Stimulated activated CD8-positive, alpha-beta memory T cell treated with anti-CD3 and anti-CD28 coated beads, Interleukin-12 subunit alpha, Interleukin-12 subunit beta, amount 100 ng/mL, for 24 hours (primary cell): ENCODE measurements at regions not wholly inside any gene's neighbourhood (a gene's known extent, or its start where the extent isn't known, plus 50 kb on each side); places are given as distances from the start of the nearest gene placed in this dataset.

ENCODE experiments used
- DNase-seq: peaks from one replicate; pipeline ENCODE4 v3.0.0-alpha.2; 2020; ENCODE audit errors: extremely low read depth

DNA sequence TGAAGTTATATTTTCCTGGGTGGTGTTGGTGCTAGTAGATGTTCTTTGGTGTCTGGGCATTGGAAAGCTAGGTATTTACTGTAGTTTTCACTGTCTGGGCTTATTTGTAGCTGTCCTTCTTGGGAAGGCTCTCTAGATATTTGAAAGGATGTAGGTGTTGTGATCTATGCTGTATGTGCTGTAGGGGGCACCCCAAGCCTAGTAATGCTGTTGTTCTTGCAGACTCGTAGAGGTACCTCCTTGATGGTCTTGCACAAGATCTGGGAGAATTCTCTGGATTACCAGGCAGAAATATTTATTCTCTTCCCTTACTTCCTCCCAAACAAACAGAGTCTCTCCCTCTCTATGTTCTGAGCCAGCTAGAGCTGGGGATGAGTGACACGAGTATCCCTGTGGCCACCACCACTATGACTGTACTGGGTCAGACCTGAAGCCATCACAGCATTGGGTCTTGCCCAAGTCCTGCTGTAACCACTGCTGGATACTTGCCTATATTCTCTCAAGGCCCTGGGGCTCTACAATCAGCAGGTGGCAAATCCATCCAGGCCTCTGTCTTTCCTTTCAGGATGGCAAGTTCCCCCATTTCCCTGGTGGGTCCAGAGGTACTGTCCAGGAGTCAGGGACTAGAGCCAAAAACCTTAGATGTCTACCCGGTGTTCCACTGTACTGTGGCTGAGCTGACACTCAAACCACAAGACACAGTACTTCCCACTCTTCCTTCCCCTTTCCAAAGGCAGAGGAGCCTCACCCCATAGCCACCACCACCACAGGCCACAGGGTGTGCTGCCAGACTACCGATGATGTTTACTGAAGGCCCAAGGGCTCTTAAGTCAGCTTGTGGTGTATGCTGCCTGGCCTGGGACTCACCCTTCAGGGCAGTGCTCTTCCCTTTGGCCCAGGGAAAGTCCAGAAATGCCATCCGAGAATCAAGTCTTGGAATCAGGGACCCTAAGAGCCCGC, 195.2 kb upstream of the DPPA4 start:
- no peak for DNase-seq

- DNase-seq, result no peak
Measured at GRCh38 chr3:109545746-109546145, 208.4 kb upstream of the DPPA4 start.

- no peak for DNase-seq
Measured at GRCh38 chr3:109548192-109548938, 211.0 kb upstream of the DPPA4 start.

DNA sequence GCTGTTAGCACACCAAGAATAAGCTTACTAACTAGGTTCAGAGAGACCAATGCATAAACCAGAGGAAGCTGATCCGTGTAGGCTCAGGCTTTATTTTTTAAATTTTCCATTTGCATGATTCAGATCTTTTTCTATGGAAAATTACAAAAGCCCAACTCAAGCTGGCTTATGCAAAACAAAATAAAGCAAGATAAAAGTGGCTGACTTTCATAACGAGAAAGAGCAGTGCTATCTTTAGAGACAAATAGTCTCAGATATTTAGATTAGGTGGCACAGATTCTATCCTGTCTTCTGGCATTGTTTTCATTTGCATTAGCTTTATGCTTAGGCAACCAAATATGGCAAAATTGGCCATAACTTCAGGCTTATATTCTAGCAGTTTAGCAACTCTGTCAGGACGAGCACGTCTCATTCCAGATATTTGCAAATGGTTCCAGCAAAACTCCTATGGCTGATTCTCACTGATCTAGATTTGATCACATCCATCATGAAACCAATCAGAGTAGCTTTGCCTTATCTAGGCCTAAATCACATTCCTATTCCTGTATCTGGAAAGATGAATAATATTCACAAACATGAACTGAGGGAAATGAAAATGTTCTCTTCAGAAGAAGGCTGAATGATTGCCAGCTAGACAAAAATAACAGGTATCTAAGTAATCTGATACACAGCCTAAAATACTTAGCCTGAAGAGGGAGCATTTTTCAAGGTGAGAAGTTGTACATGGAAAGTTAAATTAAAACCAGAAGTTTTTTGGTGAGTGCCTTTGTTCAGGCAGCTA, 216.4 kb upstream of the DPPA4 start:
- DNase-seq, result no peak

- no peak for DNase-seq
Measured at GRCh38 chr3:109559389-109559788, 222.0 kb upstream of the DPPA4 start.

DNA sequence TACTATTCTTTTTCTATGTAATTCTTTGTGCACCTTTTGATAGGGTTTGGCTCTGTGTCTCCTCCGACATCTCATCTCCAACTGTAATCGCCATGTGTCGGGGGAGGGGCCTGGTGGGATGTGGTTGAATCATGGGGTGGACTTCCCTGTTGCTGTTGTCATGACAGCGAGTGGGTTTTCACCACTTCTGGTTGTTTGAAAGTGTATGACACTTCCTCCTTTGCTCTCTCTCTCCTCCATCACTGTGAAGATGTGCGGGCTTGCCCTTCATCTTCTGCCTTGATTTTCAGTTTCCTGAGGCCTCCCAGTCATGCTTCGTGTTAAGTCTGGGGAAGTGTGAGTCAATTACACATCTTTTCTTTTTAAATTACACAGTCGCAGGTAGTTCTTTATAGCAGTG, 225.8 kb upstream of the DPPA4 start:
- DNase-seq, result no peak

DNA sequence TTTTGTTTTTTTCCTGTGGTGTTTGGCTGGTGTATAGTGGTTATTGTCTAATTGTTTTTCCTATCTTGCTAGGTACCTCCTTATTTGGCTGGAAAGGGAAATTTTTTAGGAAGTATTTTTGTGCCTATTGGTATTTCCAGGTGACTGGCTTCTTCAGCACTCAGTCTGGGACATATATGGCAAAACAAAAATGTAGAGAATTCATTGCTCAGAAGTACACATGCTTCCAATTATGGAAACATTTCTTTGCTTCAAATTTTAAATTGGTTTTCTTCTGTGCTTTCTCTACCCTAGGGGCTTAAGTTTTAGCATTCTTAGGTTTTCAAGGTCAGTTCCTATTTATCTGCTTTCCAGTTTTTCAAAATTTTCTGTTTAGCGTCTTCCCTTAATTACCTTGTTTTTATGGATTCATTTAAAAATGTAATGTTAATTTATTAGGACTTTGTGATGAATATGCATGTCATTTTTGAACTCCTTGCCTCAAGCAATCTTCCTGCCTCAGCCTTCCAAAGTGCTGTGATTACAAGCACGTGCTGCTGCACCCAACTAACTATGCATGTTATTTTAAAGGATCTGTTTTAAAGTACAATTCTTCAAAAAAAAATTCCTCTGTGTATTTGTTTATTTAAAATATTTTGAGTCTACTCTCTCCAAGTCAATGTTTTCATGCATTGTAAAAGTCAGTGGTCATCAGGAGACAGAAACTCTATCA, 231.9 kb upstream of the DPPA4 start:
- no peak for DNase-seq

DNA sequence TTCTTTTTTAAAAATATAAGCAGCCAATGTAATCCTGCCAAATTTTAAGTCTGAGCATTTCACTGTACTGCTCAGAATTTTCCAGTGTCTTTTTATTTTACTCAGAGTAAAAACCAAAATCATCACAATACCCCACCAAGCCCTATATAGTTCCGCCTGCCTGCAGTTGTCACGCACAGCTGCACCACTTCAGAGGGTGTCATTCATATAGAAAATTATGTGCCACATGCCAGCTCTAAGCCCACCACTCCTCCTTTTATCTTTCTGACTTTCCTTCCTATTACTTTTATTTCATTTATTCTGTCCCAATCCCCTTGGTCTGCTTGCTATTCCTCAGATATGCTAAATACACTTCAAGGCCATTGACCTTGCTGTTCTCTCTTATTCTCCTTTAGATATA, 233.1 kb upstream of the DPPA4 start:
- DNase-seq, result no peak

GRCh38 chr3:109572301-109572700, 235.0 kb upstream of the DPPA4 start:
- DNase-seq, result no peak

- no peak for DNase-seq
Measured at GRCh38 chr3:109596991-109597390, 259.6 kb upstream of the DPPA4 start.

- no peak for DNase-seq
Measured at GRCh38 chr3:109597444-109597843, 260.1 kb upstream of the DPPA4 start.

GRCh38 chr3:109607897-109608296, 270.6 kb upstream of the DPPA4 start:
- DNase-seq, result no peak

- DNase-seq, result no peak
Measured at GRCh38 chr3:109608574-109608973, 271.2 kb upstream of the DPPA4 start.

- DNase-seq, result no peak
Measured at GRCh38 chr3:109618766-109619378, 281.5 kb upstream of the DPPA4 start.

DNA sequence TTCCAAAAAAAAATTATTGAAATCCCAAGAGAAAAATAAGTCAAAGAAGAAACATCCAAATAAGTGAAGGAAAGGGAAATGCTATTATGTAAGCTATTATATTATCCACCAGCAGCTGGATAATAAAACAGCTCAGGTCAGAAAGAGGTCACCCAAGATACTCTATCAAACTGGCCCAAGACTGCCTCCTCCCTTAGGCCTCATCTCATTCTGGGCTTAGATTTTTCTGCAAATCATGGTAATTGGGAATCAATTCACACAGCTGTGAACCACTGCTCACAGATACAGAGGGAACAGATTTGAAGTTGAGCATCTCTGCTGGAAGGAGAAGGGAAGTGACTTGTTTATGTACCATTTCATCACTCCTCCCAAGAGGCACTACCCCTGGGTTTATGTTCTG, 294.6 kb upstream of the DPPA4 start:
- DNase-seq, result no peak

- no peak for DNase-seq
Measured at GRCh38 chr3:109640146-109640652, 302.9 kb upstream of the DPPA4 start.

- no peak for DNase-seq
Measured at GRCh38 chr3:109642025-109642424, 304.7 kb upstream of the DPPA4 start.

DNA sequence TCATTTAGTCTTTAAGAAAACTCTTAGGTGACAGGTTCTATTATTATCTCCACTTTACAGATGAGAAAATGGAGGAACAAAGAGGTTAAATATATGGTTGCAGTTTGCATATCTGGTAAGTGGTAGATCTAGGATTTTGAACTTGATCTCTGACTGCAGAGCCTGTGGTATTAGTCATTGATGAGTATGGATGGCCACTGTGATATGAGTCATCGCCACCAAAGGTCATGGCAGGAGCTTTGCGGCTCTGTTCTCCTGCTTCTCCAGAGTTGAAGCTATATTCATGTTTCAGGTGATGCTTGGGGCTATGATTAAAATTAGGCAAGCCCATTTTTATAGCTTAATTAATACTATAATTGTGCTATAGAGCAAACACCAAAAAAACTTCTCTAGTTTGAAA, 306.2 kb upstream of the DPPA4 start:
- no peak for DNase-seq

DNA sequence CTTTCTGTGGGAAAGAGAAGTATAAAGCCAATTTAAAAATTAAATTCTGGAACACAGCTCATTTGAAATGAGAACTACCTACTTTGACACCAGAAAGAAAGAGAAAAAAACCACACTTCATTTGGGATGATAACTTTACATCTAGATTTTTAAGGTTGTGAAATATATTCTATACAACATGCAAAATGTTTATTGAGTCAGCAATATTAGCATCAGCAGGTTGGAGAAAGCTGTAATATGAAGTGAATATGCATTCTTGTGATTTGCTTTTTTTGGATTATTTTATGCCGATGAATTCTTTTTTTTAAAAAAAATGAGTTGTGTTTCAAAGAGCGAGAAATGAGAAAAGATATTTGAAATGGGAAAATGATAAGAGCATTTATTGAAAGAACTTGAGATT, 307.0 kb upstream of the DPPA4 start:
- no peak for DNase-seq

- no peak for DNase-seq
Measured at GRCh38 chr3:109644746-109645145, 307.4 kb upstream of the DPPA4 start.

DNA sequence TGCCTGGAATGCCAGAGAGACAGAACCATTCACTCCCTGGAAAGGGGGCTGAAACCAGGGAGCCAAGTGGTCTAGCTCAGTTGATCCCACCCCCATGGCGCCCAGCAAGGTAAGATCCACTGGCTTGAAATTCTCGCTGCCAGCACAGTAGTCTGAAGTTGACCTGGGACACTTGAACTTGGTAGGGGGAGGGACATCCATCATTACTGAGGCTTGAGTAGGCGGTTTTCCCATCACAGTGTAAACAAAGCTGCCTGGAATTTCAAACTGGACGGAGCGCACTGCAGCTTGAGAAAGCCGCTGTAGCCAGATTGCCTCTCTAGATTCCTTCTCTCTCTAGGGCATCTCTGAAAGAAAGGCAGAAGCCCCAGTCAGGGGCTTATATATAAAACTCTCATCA, 310.7 kb upstream of the DPPA4 start:
- DNase-seq, result no peak
